T-helper 1 cell treated with Interleukin-12 subunit alpha and Interleukin-12 subunit beta and Interleukin-4 antibody, amounts not matched to agents 30 μg/mL and 1 μg/mL, for 36 hours (primary cell): ENCODE measurements at regions not wholly inside any gene's neighbourhood (a gene's known extent, or its start where the extent isn't known, plus 50 kb on each side); places are given as distances from the start of the nearest gene placed in this dataset.
"Not testable (repeated sequence)": the region's sequence is repeated elsewhere in the genome, so short reads cannot be mapped to it uniquely, and the experiment has no call there.

Source experiments
- H3K27ac Mint-ChIP-seq: one replicate; pipeline ENCODE4 v1.8.0; 2021; ENCODE audit warnings: mild to moderate bottlenecking, mixed read lengths
- H3K27me3 Mint-ChIP-seq: one replicate; pipeline ENCODE4 v1.8.0; 2021; ENCODE audit warnings: low read depth, mixed read lengths
- H3K36me3 Mint-ChIP-seq: one replicate; pipeline ENCODE4 v1.8.0; 2021; ENCODE audit warnings: low read depth, mixed read lengths
- H3K4me1 Mint-ChIP-seq: one replicate; pipeline ENCODE4 v1.8.0; 2021; ENCODE audit warnings: low read depth, mixed read lengths
- H3K4me3 Mint-ChIP-seq: one replicate; pipeline ENCODE4 v1.8.0; 2021; ENCODE audit warnings: mild to moderate bottlenecking, moderate library complexity, mixed read lengths
- H3K9me3 Mint-ChIP-seq: one replicate; pipeline ENCODE4 v1.8.0; 2021; ENCODE audit warnings: mixed read lengths

- H3K4me1 Mint-ChIP-seq: no peaks in the 10 kb centered on the region
- no peaks in the 10 kb centered on the region for H3K36me3 Mint-ChIP-seq
- no peaks in the 10 kb centered on the region for H3K9me3 Mint-ChIP-seq
- H3K27me3 Mint-ChIP-seq: no peaks in the 10 kb centered on the region
- H3K27ac Mint-ChIP-seq: no peak overlapping the region
- H3K4me3 Mint-ChIP-seq: no peak overlapping the region
These were observed 330.9 kb downstream of the GBA3 start for GRCh38 chr4:23023666-23024065.

DNA sequence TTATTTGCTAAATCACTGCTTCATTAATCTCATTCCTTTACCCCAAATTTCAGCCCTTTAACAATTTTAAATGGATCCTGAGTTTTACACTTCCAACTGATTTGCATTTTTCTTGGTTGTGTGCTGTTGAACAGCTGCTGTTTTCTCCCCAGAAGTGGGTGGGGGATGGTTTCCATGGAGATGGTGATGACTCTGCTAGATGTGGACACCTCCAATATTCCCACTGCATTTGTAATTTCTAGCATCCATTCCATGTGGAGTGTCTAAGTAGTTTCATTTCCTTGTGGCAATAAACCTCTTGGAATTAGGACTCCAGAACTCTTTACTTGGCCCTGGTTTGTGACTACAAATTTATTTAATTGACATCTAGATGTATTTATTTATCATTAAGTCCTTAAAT lies 330.4 kb downstream of the GBA3 start:
- no peak overlapping the region for H3K27ac Mint-ChIP-seq
- H3K27me3 Mint-ChIP-seq: no peaks in the 10 kb centered on the region
- no peak overlapping the region for H3K4me3 Mint-ChIP-seq
- no peaks in the 10 kb centered on the region for H3K36me3 Mint-ChIP-seq
- no peaks in the 10 kb centered on the region for H3K9me3 Mint-ChIP-seq
- H3K4me1 Mint-ChIP-seq: no peaks in the 10 kb centered on the region

DNA sequence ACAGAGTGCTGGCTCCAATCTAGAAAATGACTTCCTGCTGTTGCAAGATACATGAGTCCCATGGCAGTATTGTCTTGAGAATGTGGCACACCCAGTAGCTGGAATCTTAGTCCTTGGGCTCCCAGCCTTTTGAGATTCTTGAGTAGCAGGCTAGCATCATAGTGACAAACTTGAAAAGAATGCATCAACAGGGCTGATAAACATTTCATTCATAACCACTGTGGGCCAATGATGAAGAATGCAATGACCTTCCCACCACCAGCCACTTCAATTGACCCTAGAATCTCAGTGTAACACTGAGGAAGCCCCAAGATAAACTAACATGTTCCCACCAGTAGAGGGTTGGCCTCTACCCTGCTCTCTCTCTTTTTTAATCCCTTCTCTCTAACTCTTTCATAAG lies 329.3 kb downstream of the GBA3 start:
- Mint-ChIP-seq H3K27me3 (no peaks in the 10 kb centered on the region), H3K27ac (no peak overlapping the region), H3K4me1 (no peaks in the 10 kb centered on the region), H3K9me3 (no peaks in the 10 kb centered on the region), H3K4me3 (no peak overlapping the region), H3K36me3 (no peaks in the 10 kb centered on the region)

DNA sequence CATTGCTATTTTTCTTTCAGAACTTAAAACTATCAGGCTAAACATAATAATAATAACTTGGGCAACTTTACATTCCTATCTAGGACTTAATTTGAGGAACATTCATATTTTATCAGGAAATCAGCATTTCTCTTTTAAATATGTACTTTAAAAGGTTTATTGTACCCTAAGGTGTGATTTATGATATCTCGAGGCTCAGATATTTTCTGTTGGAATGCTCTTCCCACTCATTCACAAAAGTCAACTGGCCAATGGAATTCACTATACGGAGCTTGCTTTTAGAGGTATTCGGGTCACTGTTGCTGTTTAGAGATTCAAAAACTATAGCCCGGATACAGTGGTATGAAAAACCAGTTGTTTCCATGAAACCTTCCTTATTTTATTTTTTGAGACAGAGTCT lies 328.3 kb downstream of the GBA3 start:
- Mint-ChIP-seq H3K9me3 (no peaks in the 10 kb centered on the region), H3K4me1 (no peaks in the 10 kb centered on the region), H3K27me3 (no peaks in the 10 kb centered on the region), H3K4me3 (no peak overlapping the region), H3K27ac (no peak overlapping the region), H3K36me3 (no peaks in the 10 kb centered on the region)

DNA sequence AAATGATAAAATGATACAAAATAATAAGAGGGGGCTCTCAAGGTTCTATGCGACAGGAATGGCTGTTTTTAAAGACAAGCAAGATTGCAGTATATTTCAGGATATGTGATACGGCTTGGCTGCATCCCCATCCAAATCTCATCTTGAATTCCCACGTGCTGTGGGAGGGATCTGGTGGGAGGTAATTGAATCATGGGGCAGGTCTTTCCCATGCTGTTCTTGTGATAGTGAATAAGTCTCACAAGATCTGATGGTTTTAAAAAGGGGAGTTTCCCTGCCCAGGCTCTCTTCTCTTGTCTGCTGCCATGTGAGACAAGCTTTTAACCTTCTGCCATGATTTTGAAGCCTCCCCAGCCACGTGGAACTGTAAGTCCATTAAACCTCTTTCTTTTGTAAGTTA lies 327.7 kb downstream of the GBA3 start:
- not testable (repeated sequence) for H3K4me1 Mint-ChIP-seq, H3K4me3 Mint-ChIP-seq

GRCh38 chr4:23016981-23017380 lies 324.2 kb downstream of the GBA3 start:
- no peaks in the 10 kb centered on the region for H3K27me3 Mint-ChIP-seq
- H3K36me3 Mint-ChIP-seq: no peaks in the 10 kb centered on the region
- no peak overlapping the region for H3K4me3 Mint-ChIP-seq
- no peak overlapping the region for H3K27ac Mint-ChIP-seq
- H3K9me3 Mint-ChIP-seq: no peaks in the 10 kb centered on the region
- H3K4me1 Mint-ChIP-seq: no peaks in the 10 kb centered on the region

More for the DNA sequence above, 327.7 kb downstream of the GBA3 start:
- not testable (repeated sequence) for H3K27me3 Mint-ChIP-seq, H3K36me3 Mint-ChIP-seq, H3K27ac Mint-ChIP-seq, H3K9me3 Mint-ChIP-seq

DNA sequence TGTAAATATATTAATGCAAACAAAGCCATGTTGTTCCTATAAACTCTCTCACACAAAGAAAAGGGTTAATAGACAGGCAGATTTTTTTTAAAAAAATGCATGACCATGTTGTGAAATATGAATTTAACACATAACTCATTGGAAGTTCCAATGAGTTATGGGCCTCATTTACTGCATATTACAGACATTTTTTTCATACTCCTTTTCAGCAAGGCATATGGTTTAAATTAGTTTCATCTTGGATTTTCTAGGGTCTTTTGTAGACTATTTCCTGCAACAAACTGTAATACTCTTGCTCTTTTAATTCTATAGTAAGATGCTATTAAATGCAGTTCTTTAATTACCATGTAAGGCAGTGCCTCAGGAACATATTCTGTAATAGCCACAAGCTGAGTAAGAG lies 323.1 kb downstream of the GBA3 start:
- no peak overlapping the region for H3K4me3 Mint-ChIP-seq
- H3K9me3 Mint-ChIP-seq: no peaks in the 10 kb centered on the region
- no peak overlapping the region for H3K27ac Mint-ChIP-seq
- H3K27me3 Mint-ChIP-seq: no peaks in the 10 kb centered on the region
- no peaks in the 10 kb centered on the region for H3K4me1 Mint-ChIP-seq
- no peaks in the 10 kb centered on the region for H3K36me3 Mint-ChIP-seq

DNA sequence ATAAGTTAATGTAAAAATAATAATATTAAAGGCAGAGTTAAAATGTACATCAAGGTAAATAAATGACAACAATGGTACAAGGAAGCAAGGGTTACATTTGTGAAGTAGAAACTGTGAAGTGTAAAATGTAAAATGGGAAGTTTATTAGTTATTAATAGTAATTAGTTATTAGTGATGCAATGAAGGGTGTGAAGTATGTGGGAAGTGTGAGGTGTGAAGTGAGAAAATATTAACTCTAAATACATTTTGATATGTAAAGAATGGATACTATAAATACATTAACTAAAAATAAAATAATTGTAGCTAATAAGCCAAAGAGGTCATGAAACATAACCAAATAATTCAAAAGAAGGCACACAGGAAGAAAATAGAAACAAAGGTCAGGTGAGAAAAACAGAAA lies 316.4 kb downstream of the GBA3 start:
- no peaks in the 10 kb centered on the region for H3K9me3 Mint-ChIP-seq
- H3K36me3 Mint-ChIP-seq: no peaks in the 10 kb centered on the region
- H3K27me3 Mint-ChIP-seq: no peaks in the 10 kb centered on the region
- H3K27ac Mint-ChIP-seq: no peak overlapping the region
- H3K4me3 Mint-ChIP-seq: no peak overlapping the region
- H3K4me1 Mint-ChIP-seq: no peaks in the 10 kb centered on the region

- H3K36me3 Mint-ChIP-seq: no peaks in the 10 kb centered on the region
- no peak overlapping the region for H3K4me3 Mint-ChIP-seq
- no peaks in the 10 kb centered on the region for H3K9me3 Mint-ChIP-seq
- no peaks in the 10 kb centered on the region for H3K27me3 Mint-ChIP-seq
- no peaks in the 10 kb centered on the region for H3K4me1 Mint-ChIP-seq
- no peak overlapping the region for H3K27ac Mint-ChIP-seq
These were observed 314.0 kb downstream of the GBA3 start for GRCh38 chr4:23006756-23007155.

DNA sequence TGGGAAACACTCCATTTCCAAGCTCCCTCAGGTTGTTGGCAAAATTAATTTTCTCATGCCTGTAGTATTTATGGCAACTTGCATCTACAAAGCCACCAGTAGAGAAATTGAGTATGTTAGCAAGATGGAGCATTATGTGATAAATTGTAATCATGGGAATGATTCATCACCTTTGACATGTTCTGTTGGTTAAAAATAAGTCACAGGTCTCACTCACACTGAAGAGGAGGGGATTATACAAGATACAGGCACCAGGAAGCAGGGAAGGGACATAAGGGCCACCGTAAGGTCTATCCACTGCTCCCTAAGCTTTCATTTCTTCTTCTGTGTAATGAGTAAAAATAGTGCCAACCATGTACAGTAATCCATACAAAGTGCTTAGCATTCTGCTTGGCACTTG lies 313.0 kb downstream of the GBA3 start:
- H3K27ac Mint-ChIP-seq: no peak overlapping the region
- H3K9me3 Mint-ChIP-seq: no peaks in the 10 kb centered on the region
- H3K4me1 Mint-ChIP-seq: no peaks in the 10 kb centered on the region
- no peaks in the 10 kb centered on the region for H3K27me3 Mint-ChIP-seq
- no peaks in the 10 kb centered on the region for H3K36me3 Mint-ChIP-seq
- no peak overlapping the region for H3K4me3 Mint-ChIP-seq

DNA sequence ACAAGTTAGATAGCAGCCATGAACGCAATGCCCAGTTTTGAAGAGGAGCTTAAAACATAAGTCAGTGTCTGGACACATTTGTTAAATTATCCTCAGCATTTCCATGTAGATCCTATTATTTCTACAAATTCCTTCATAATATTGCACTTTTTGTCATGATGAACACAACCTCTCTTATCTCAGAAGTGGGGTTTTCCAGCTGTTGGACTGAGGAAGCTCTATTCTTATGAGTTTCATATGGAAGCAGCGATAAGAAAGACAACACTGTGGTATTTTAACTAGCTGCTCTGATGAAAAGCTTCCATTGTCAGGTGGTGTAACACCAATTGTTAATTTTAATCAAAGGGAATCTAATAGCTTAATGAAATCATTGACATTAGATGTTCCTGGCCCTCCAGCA lies 308.7 kb downstream of the GBA3 start:
- no peaks in the 10 kb centered on the region for H3K27me3 Mint-ChIP-seq
- no peak overlapping the region for H3K27ac Mint-ChIP-seq
- no peaks in the 10 kb centered on the region for H3K36me3 Mint-ChIP-seq
- H3K4me3 Mint-ChIP-seq: no peak overlapping the region
- peaks cover 4% of the 10 kb centered on the region for H3K9me3 Mint-ChIP-seq
- H3K4me1 Mint-ChIP-seq: no peaks in the 10 kb centered on the region

GRCh38 chr4:22999419-22999818 lies 306.7 kb downstream of the GBA3 start:
- Mint-ChIP-seq H3K9me3 (peaks cover 4% of the 10 kb centered on the region), H3K27me3 (no peaks in the 10 kb centered on the region), H3K36me3 (no peaks in the 10 kb centered on the region), H3K27ac (no peak overlapping the region), H3K4me3 (no peak overlapping the region), H3K4me1 (no peaks in the 10 kb centered on the region)

- Mint-ChIP-seq H3K27me3 (no peaks in the 10 kb centered on the region), H3K36me3 (no peaks in the 10 kb centered on the region), H3K27ac (no peak overlapping the region), H3K9me3 (peaks cover 4% of the 10 kb centered on the region), H3K4me1 (no peaks in the 10 kb centered on the region), H3K4me3 (no peak overlapping the region)
These were observed 304.9 kb downstream of the GBA3 start for GRCh38 chr4:22997358-22998224.

- Mint-ChIP-seq H3K27me3 (no peaks in the 10 kb centered on the region), H3K36me3 (no peaks in the 10 kb centered on the region), H3K27ac (no peak overlapping the region), H3K9me3 (no peaks in the 10 kb centered on the region), H3K4me3 (no peak overlapping the region), H3K4me1 (no peaks in the 10 kb centered on the region)
These were observed 298.8 kb downstream of the GBA3 start for GRCh38 chr4:22991576-22991975.

DNA sequence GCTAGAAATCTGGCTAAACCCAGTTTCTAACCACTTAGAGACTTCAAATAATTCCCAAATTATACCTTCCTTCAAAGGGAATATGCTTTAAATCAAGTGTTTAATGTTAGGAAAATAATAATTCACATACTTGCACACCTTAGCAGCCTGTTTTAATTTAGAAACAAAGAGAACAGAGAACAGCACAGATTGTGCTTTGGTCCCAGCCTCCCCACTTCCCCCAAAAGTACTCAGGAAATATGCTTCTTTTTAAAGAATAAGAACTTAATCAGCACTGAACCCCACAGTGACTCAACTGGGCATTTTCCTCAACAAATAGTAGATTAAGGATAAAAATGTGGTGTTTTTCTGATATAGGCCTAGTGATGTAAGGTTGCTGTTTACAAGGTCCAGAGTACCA lies 295.8 kb downstream of the GBA3 start:
- no peaks in the 10 kb centered on the region for H3K4me1 Mint-ChIP-seq

DNA sequence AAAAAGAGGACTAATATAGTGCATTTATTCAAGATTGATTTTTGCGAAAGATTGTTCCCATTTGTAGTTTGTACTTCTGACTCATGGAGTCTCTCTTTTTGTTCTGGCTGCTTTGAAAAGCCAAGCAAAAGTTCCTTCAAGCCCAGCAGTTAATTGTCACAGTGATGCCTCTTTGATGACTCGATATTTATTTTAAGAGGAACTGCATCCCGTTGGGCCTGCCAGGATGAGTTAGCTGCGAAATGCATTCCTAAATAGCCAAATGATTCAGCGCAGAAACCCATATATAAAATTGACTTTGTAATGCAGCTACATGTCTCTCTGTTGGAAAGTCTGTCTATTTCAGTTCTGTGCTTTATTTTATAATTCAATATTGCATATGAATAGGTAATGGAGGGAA lies 295.1 kb downstream of the GBA3 start:
- no peaks in the 10 kb centered on the region for H3K27me3 Mint-ChIP-seq
- H3K9me3 Mint-ChIP-seq: no peaks in the 10 kb centered on the region
- no peaks in the 10 kb centered on the region for H3K36me3 Mint-ChIP-seq
- no peaks in the 10 kb centered on the region for H3K4me1 Mint-ChIP-seq
- no peak overlapping the region for H3K27ac Mint-ChIP-seq
- no peak overlapping the region for H3K4me3 Mint-ChIP-seq

More for the DNA sequence above, 295.8 kb downstream of the GBA3 start:
- H3K36me3 Mint-ChIP-seq: no peaks in the 10 kb centered on the region
- no peak overlapping the region for H3K4me3 Mint-ChIP-seq
- H3K27me3 Mint-ChIP-seq: no peaks in the 10 kb centered on the region
- H3K27ac Mint-ChIP-seq: no peak overlapping the region
- H3K9me3 Mint-ChIP-seq: no peaks in the 10 kb centered on the region
